HPDE6-E6E7 (cell line): ENCODE measurements at regions not wholly inside any gene's neighbourhood (a gene's known extent, or its start where the extent isn't known, plus 50 kb on each side); places are given as distances from the start of the nearest gene placed in this dataset.
"Not testable (repeated sequence)": the region's sequence is repeated elsewhere in the genome, so short reads cannot be mapped to it uniquely, and the experiment has no call there.

Experiments
- DNase-seq: peaks from one replicate; pipeline ENCODE4 v3.0.0; 2011; ENCODE audit warnings: missing footprints; ENCODE audit errors: extremely low spot score

- DNase-seq = no peak
These were observed 50.9 kb upstream of the UBASH3B start for GRCh38 chr11:122604621-122605020.

GRCh38 chr11:122601141-122602125 is 54.1 kb upstream of the UBASH3B start:
- DNase-seq = no peak

- DNase-seq = no peak
These were observed 55.2 kb upstream of the UBASH3B start for GRCh38 chr11:122600290-122600689.

GRCh38 chr11:122599434-122599833 is 56.1 kb upstream of the UBASH3B start:
- DNase-seq = no peak

GRCh38 chr11:122598971-122599370 is 56.6 kb upstream of the UBASH3B start:
- DNase-seq = no peak

GRCh38 chr11:122597511-122597910 is 58.0 kb upstream of the UBASH3B start:
- DNase-seq = no peak

GRCh38 chr11:122594986-122595645 is 60.4 kb upstream of the UBASH3B start:
- DNase-seq = no peak

- no peak for DNase-seq
These were observed 61.8 kb upstream of the UBASH3B start for GRCh38 chr11:122593473-122594420.

GRCh38 chr11:122592641-122593040 is 62.9 kb upstream of the UBASH3B start:
- no peak for DNase-seq

GRCh38 chr11:122584670-122585069 is 70.9 kb upstream of the UBASH3B start:
- no peak for DNase-seq

GRCh38 chr11:122580071-122580470 is 75.5 kb upstream of the UBASH3B start:
- not testable (repeated sequence) for DNase-seq

- DNase-seq = no peak
These were observed 77.2 kb upstream of the UBASH3B start for GRCh38 chr11:122578171-122578825.

GRCh38 chr11:122572592-122572991 is 82.9 kb upstream of the UBASH3B start:
- no peak for DNase-seq

- no peak for DNase-seq
These were observed 91.8 kb upstream of the UBASH3B start for GRCh38 chr11:122563761-122564160.

GRCh38 chr11:122559734-122560382 is 95.7 kb upstream of the UBASH3B start:
- DNase-seq = no peak

GRCh38 chr11:122559218-122559617 is 96.3 kb upstream of the UBASH3B start:
- not testable (repeated sequence) for DNase-seq

GRCh38 chr11:122557163-122557562 is 98.4 kb upstream of the UBASH3B start:
- DNase-seq = not testable (repeated sequence)

GRCh38 chr11:122556605-122557004 is 98.9 kb upstream of the UBASH3B start:
- no peak for DNase-seq

- DNase-seq = no peak
These were observed 117.5 kb upstream of the UBASH3B start for GRCh38 chr11:122538060-122538459.

GRCh38 chr11:122524898-122525297 is 130.6 kb upstream of the UBASH3B start:
- DNase-seq = no peak
